GM12878 (cell line): ENCODE measurements at regions not wholly inside any gene's neighbourhood (a gene's known extent, or its start where the extent isn't known, plus 50 kb on each side); places are given as distances from the start of the nearest gene placed in this dataset.
A peak's percentile ranks its signal among the peaks of the same experiment; 100 is the strongest.

ENCODE experiments used
- CEBPZ ChIP-seq: fragments of 150-350 bp; IDR thresholded peaks from 2 replicates; pipeline ENCODE4 v1.6.1; 2016; ENCODE audit warnings: low read depth, low read length
- CTCF ChIP-seq, 3 experiments: IDR thresholded peaks in 2 of 3; conservative IDR thresholded peaks in 1 of 3; 2 replicates each; pipeline ENCODE4 v1.5.1; 2011; ENCODE audit warnings: low read depth in 3 of 3, low read length in 3 of 3, mild to moderate bottlenecking in 3 of 3, control low read depth in 2 of 3, moderate library complexity in 2 of 3, inconsistent platforms in 1 of 3, mixed read lengths in 1 of 3; ENCODE audit not compliant: control insufficient read depth in 2 of 3, insufficient read depth in 1 of 3; ENCODE audit errors: extremely low read depth in 1 of 3
- E2F4 ChIP-seq: IDR thresholded peaks from 2 replicates; pipeline ENCODE4 v1.6.1; 2012; ENCODE audit warnings: low read depth, low read length, improper control_type of control experiment
- EGR1 ChIP-seq, 2 experiments: IDR thresholded peaks; 1 replicate in 1 of 2; 2 replicates in 1 of 2; pipeline ENCODE4 v1.6.1; 2011 to 2012; ENCODE audit warnings: low read depth in 2 of 2, low read length in 2 of 2, borderline replicate concordance in 1 of 2, mild to moderate bottlenecking in 1 of 2, moderate library complexity in 1 of 2
- ELK1 ChIP-seq: IDR thresholded peaks from 2 replicates; pipeline ENCODE4 v1.6.1; 2012; ENCODE audit warnings: low read depth, low read length, improper control_type of control experiment
- HDGF ChIP-seq: fragments of 450-650 bp; IDR thresholded peaks from 2 replicates; pipeline ENCODE4 v1.6.1; 2016; ENCODE audit warnings: antibody characterized with exemption
- IKZF2 ChIP-seq, 2 experiments: fragments of 450-650 bp; IDR thresholded peaks; 2 replicates each; pipeline ENCODE4 v1.6.1; 2017; ENCODE audit warnings: mild to moderate bottlenecking in 2 of 2, moderate library complexity in 2 of 2
- KAT2A ChIP-seq: conservative IDR thresholded peaks from 2 replicates; pipeline ENCODE4 v1.6.1; 2011; ENCODE audit warnings: low read depth, low read length; ENCODE audit not compliant: control insufficient read depth
- MTA3 ChIP-seq: IDR thresholded peaks from 2 replicates; pipeline ENCODE4 v1.6.1; 2012; ENCODE audit warnings: low read length, inconsistent platforms, borderline replicate concordance
- NR2C2 ChIP-seq: IDR thresholded peaks from 2 replicates; pipeline ENCODE4 v1.6.1; 2011; ENCODE audit warnings: borderline replicate concordance, low read depth; ENCODE audit not compliant: control insufficient read depth, insufficient read length
- PAX8 ChIP-seq: fragments of 450-650 bp; IDR thresholded peaks from 2 replicates; pipeline ENCODE4 v1.6.1; 2017; ENCODE audit warnings: mild to moderate bottlenecking, moderate library complexity
- RFX5 ChIP-seq: IDR thresholded peaks from 2 replicates; pipeline ENCODE4 v1.6.1; 2011; ENCODE audit warnings: low read depth, low read length, improper control_type of control experiment
- RUNX3 ChIP-seq: IDR thresholded peaks from 2 replicates; pipeline ENCODE4 v1.6.1; 2012; ENCODE audit warnings: low read length, inconsistent platforms
- SMAD1 ChIP-seq: fragments of 450-650 bp; IDR thresholded peaks from 2 replicates; pipeline ENCODE4 v1.6.1; 2018; ENCODE audit warnings: mild to moderate bottlenecking, low read depth; ENCODE audit not compliant: partially characterized antibody
- SMARCA5 ChIP-seq: fragments of 450-650 bp; IDR thresholded peaks from 2 replicates; pipeline ENCODE4 v1.6.1; 2017; ENCODE audit warnings: mild to moderate bottlenecking
- TCF3 ChIP-seq: IDR thresholded peaks from 2 replicates; pipeline ENCODE4 v1.6.1; 2012; ENCODE audit warnings: low read depth, mild to moderate bottlenecking, low read length, borderline replicate concordance; ENCODE audit not compliant: insufficient read depth
- YY1 ChIP-seq: IDR thresholded peaks from 2 replicates; pipeline ENCODE4 v1.6.1; 2011; ENCODE audit warnings: low read depth, mild to moderate bottlenecking, low read length
- ZNF274 ChIP-seq: IDR thresholded peaks from one replicate; pipeline ENCODE4 v1.8.0; 2011; ENCODE audit not compliant: insufficient read length, insufficient read depth
- ZNF687 ChIP-seq: fragments of 450-650 bp; IDR thresholded peaks from 2 replicates; pipeline ENCODE4 v1.6.1; 2017; ENCODE audit warnings: mild to moderate bottlenecking, moderate library complexity

- no peak for TF ChIP-seq CTCF (IDR thresholded peaks at IDR 0.05 in 2 of 3, conservative IDR thresholded peaks at IDR 0.05 in 1 of 3; ENCODE audit: control insufficient read depth in 2 of 3, extremely low read depth in 1 of 3, insufficient read depth in 1 of 3, low read depth in 3 of 3, low read length in 3 of 3)
- TF ChIP-seq SMAD1 = no peak
- no peak for TF ChIP-seq TCF3
- no peak for TF ChIP-seq RFX5
- no peak for TF ChIP-seq ZNF687
- TF ChIP-seq CEBPZ = no peak
- peak in 1 of 2 experiments; percentile 27; a peak in 1 of 4 replicates for TF ChIP-seq IKZF2 (IDR thresholded peaks at IDR 0.05)
- no peak for TF ChIP-seq RUNX3
- no peak for TF ChIP-seq ZNF274
- no peak for TF ChIP-seq SMARCA5
- no peak for TF ChIP-seq ELK1
- TF ChIP-seq E2F4 = no peak
- no peak for TF ChIP-seq PAX8
- TF ChIP-seq KAT2A = no peak
- TF ChIP-seq MTA3 = no peak; the same call in 1 of the 2 replicates
- TF ChIP-seq NR2C2 = no peak
- TF ChIP-seq YY1 = no peak
- no peak for TF ChIP-seq HDGF
- TF ChIP-seq EGR1 (IDR thresholded peaks at IDR 0.05; ENCODE audit: borderline replicate concordance in 1 of 2, low read depth in 2 of 2, low read length in 2 of 2) = no peak
Observed at GRCh38 chr6:113629975-113630737, 227.0 kb upstream of the MARCKS start (continued).
